ENCODE measurements at regions not wholly inside any gene's neighbourhood (a gene's known extent, or its start where the extent isn't known, plus 50 kb on each side); places are given as distances from the start of the nearest gene placed in this dataset.

DNA sequence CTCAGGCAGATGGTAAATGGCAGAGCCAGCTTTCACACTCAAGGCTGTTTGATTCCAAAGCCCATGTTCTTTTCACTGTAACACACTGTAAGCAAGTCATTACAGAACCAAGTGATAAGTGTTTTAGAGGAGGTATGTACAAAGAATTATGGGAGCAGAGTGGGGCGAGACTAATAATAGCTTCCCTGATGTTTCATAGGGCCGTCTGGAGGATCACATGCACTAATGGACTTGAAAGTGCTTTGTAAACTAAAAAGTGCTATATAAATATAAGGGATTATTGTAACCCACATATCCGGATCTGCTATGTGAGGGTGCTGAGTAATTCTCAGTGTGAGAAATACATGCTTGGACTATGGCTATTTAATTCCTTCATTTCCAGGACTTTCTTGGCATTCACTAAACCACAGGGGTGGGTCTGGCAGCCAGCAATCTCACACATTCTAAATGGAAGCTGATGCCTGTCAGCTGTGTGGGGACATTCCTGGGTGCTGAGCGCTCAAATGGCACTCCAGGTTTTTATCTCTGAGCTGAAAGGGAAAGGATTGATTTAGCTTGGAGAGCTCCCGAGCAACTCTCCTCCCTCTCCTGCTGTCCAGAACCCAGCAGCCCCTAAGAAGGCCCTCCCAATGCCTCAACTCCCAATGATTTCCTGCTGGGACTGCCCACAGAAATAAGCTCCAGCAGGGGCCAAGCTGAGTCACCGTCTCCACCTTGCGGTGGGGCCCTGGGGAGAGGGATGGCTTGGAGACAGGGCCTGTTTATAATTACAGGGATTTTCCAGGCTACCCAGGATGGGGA is 222.8 kb downstream of the SOX11 start:
- no peak for DNase-seq (ENCODE audit: low read depth)

DNA sequence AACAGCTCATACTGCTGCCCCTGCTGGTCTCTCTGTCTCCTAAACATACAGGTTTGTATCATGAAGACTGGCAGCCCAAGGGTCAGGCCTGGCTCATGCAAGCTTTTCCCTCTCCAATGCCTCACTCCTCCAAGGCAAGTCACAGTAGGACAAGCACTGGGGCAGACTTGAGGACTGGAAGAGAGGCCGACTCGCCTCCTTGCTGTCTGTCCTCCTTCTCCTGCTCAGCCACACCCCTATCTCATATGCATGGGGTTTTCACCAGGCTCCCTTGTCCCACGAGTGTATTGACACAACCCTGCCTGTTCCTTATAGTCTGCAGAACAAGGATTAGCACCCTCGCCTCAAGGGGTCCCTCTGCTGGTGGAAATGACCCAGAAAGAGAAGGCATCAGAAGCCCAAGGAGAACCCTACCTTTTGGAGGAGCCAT is 223.7 kb downstream of the SOX11 start:
- no peak for DNase-seq (ENCODE audit: low read depth)

DNA sequence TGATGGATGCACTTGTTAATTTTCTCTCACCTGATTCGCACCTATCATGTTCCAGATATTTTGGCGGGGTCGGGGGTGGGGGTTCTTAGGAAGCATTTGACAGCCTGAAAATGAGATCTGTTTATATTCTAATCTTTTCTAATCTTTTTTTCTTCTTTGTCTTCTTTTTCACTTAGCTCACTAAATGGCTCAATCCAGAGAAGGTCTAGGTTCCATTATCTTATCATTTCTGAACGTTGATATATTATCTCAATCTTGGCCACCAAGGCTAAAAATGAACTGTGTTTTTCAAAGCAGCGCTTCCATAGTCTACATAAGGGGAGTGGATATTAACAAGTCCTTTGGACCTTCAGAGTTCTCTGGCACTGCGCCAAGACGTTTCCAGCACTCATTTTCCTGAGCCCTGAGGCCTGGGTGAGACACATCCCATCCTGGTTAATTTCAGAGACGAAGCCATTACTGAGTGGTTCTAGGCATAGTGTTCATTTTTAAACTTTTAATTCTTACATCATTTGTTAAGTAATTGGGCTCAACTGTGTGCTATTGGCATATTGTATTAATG is 229.0 kb downstream of the SOX11 start:
- DNase-seq (ENCODE audit: low read depth), result no peak

DNA sequence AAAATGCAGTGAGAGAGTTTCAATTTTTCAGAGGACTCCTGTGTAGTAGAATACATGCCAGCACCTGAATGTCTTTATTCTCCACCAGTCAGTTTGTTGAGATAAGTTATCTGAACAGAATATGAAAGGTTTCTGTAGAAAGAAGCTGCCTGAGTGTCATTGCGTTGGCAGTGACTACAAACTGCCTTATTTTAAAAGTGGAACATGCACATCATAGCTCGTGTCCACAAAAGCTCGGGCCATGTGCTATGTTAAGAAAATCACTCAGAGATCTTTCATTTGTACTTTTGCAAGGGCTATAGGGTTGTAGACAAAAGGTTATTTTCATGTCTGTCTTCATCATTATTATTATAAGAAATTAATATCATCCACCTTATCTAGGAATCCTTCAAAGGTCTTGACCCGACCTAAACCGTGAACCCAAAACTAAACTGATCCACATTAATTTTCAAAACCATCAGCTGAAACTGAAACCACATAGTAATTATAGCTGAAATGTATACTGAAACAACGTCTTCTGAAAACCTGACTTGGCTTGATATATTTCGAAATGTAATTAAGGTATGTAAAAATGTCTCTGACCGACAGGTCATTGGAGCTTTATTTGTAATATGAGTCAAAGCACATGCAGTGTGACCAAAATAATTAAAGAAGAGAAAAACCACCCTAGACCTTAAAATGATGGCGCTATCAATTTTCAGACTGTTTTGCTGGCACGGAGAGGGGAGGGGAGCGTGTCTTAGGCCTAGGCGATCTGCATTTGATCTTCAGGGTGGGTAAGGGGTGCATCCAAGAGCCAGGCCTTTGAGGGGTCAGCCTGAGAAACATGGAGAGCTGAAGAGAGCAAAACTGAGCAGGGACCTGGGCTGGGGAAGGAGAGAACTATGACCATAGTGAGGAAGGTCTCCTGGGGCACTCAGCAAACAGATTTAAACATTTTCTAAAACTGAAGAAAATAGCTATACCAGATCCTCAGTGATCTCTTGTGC is 232.1 kb downstream of the SOX11 start:
- no peak for DNase-seq (ENCODE audit: low read depth)

DNA sequence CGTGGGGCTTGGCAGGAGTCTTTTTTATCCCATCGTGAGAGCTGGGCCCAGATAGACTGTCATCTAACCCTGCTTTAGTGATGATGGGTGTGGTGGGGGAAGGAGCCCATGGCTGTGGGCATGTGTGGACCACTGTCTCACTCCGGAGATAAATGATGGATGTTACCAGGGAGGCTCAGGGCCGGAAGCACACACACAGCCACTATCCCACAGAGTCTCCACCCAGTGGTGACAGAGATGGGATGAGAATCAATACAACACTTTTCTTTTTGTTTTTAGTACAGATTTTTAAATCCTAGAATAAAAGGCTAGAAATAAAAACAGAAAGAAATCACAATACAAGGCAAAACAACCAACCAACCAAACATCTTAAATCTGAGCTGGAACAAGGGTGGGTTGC is 233.4 kb downstream of the SOX11 start:
- no peak for DNase-seq (ENCODE audit: low read depth)

DNA sequence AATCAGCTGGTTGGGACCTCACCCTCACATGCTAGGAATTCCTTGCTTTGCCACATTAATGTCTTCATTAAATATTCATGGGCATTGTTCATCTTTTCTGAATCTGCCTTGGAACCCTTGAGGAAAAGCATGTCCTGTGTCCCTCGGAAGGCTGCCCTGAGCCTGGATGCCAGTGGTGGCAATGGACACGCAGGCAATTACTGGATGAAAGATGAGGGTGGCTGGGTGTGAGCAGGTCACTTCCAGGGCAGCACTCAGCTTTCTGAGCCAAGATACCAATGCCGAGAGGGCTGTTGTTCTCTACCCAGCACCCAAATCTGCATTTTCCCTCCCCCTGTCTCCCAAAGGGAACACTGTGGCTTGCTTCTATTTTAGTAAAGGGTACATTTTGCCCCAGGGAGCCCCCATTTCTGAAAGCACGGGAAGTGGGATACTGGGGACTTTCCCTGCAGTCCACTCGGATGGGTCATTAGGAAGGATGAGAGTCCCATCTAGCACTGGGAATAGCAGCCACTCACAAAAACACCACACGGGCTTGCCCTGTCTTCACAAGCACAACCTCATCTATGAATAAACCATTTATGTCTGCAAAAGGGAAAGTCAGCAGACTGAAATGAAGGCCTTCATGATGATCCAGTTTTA is 234.8 kb downstream of the SOX11 start:
- DNase-seq (ENCODE audit: low read depth), result no peak

DNA sequence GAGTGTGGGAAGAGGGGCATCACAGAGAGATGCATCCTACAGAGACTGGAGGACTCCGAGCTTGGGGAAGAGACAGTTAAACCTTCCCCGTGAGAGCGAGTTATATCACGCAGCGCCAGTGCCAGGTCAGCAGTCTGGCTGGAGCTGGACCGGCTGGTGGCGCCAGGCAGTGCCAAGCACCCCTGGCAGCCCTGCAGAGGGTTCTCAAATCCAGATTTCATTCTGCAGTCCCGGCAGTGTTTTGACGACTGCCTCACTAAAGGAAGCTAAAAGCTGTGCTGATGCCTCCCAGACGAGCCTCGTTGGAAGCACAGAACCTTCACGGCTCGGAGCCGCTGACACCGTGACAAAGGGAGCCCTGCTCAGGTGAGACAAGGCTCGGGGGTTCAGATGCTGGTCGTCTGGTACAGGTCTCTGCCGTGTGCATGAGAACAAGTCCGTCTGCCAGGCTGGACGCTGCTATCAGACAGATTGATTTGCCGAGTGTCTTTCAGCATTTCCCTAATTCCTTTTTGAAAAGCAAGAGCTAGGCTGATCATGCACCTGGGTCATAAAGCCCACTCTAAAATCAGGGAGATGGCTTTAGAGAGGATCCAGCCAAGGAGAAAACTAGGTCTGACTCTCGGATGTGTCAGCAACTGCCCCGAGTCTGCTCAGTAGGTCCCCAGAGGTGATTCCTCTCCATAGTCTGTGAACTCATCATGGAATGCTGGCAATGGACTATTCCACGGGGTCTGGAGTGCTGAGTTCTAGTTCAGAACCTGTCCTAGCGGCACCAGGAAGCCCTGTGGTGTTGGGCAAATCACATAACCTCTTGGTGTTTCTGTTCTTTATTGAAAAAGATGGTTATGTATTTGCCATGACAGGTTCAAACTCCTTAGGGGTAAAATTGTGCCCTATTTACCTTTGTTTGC is 240.6 kb downstream of the SOX11 start:
- DNase-seq (ENCODE audit: low read depth), result no peak

DNA sequence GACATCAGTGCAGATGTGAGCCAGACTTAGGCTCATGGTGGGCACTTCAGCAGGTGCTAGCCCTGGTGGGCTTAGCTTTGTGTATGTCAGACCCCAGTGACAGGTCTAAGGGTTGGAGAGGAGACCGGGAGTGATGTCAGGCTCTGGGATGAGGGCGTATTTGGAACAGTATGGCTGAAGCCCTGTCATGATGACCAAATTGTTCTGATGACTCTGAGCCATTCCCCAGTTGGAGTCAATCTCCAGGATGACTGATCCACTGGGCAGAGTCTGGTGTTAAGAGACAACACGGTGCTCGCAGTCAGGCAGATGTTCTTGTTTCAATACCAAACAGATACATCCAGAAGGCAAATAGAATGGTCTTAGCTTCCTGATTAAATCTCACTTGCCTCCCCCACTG is 241.5 kb downstream of the SOX11 start:
- DNase-seq (ENCODE audit: low read depth), result no peak

DNA sequence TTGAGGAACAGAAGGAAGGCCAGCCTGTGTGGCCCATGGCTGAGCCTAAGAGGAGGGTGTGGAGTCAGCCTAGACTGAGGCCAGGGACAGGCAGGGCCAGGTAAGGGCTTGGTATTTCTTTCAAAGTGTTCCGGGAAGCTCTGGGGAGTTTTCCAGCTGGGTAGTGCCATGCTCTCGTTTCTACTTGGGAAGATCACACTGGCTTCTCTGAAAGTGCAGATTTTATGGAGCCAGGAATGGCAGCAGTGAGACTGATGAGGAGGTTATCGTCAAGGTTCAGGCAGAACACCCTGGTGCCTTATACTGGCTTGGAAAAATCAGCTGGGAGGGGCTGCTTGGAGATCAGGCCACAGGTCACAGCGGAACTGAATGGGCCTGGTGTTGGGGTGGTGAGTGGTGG is 245.1 kb downstream of the SOX11 start:
- no peak for DNase-seq (ENCODE audit: low read depth)

DNA sequence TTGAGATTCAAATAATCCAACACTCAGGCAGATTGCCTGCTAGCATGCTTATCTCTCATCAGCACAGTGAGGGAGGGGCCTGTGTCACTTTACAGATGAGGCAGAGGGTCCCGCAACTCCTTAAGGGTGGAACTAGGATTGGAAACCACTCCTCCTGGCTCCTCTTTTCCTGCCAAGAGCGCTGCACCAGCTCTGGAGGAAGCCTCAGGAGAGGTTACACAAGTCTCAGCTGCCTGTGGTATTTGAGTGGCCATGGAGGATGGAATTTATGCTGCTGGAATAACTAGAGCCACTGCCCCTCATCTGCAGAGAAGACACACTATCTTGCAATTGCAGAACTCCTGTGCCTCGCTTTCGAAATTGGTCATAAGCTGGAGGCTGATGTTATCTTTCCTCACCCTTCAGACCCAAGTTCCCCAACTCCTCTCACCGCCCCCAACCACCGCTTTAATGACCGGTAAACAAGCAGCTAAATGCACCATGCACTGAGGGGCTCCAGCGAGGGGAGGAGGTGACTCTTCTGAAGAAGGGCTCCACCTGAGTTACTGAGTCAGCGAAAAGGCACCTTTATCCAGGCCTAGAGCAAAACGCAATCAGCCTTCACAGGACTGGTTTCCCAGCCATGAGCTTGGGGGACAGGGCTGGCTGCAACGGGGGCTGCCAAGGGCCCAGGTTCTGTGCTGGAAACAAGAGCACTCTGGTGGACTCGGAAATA is 245.8 kb downstream of the SOX11 start:
- no peak for DNase-seq (ENCODE audit: low read depth)

DNA sequence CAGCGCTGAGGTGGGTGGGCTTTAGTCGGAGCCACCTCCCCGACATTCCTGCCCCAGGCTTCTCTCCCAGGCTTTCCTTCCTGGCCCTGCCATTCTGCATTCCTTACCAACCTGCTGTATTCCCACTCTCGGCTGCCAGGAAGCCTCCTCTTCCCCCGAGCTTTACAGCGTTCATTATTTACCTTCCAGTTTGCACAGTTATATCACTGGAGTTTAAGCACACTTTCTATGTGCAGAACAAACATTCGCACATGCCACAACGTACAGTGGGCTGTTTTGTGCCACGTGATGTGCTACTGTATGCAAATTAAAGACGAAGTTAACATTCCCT is 246.3 kb downstream of the SOX11 start:
- no peak for DNase-seq (ENCODE audit: low read depth)

DNA sequence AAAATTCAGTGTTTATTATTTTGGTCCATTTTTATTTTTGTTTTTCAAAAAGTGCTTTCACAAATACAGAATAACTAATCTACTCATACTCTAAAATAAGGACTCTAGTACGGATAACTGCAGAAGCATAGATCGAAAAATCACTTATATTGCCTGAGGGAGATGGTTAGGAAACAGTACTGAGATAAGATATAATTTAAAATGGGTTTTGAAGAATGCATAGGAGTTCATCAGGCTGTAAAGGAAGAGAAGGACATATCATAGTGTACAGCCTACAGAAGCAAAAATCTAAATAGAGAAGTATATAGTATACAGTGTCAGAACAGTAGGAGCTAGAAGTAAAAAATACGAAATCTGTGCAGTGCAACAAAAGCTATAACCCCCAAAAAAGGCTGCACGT is 247.4 kb downstream of the SOX11 start:
- DNase-seq (ENCODE audit: low read depth), result no peak

DNA sequence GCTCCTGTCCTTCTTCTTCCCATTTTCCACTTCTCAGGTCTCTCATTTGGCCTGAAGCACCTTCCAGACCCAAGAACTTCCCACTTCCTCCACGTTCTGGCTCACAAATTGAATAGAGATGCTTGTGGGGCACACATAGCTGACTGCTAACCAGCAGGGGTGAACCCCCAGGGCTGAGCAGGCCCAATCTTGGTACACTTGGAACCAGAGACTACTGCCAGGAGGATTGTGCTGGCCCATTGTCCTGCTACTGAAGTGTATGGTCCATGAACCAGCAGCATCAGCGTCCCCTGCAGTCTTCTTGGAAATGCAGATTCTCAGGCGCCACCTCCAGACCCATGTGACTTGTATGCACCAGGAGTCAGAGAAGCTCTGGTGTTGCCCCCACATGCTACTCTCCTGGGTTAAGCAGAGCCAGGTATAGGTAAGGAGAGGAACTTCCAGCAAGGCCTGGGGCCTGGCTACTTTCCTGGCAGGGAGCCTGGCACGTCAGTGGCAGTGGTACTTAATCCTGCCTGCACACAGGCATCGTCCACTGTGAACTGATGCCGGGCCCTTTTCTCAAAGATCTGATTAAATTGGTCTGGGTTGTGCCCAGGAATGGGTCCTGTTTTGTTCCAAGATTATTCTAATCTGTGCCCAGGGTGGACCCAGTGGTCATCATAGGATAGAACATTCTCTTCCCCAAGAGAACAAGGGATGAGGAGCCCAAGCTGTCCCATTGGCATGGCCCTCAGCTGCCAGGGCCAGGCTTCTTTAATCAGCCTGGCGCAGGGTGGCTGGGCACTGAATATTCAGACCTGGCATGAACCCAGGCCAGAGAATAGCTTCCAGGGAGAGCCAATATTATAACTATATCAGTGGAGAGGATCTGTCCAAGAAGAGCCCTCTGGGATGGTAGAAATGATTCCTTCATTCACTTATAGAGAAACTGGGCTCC is 248.7 kb downstream of the SOX11 start:
- no peak for DNase-seq (ENCODE audit: low read depth)

DNA sequence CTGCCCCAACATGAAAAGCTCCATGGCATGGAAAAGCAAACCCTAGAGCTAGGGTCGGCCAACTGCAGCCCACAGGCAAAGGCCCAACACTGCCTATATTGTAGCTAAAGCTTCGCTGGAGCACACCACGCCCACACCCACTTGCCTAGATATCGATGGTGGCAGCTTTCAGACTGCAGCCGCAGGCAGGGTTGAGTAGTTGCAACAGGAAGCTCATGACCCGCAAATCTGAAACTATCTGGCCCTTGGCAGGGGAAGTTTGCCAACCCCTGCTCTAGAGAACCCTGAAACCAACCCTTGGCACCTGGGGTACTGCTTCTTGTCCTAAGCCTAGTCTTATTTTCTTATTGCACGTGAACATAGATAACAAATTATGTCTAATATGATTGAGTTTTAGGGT is 250.0 kb downstream of the SOX11 start:
- DNase-seq (ENCODE audit: low read depth), result no peak

DNA sequence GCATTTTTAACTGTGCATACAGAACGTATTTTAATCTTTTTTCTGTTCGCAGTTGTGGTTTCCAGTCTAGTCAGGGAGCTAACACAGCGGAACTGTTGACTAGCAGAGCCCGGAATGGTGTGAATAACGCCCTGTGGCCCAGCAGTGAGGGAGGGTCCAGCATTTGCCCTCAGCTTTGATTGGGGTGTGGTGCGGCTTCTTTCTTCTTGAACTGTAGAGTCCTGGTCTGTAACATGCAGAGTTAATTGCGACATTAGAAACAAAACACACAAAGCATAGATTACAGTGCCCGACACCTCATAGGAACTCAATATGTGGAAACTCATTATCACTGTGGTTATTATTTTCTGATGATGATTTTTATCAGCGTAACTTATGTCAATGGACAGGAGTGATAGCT is 253.6 kb downstream of the SOX11 start:
- DNase-seq (ENCODE audit: low read depth), result no peak

DNA sequence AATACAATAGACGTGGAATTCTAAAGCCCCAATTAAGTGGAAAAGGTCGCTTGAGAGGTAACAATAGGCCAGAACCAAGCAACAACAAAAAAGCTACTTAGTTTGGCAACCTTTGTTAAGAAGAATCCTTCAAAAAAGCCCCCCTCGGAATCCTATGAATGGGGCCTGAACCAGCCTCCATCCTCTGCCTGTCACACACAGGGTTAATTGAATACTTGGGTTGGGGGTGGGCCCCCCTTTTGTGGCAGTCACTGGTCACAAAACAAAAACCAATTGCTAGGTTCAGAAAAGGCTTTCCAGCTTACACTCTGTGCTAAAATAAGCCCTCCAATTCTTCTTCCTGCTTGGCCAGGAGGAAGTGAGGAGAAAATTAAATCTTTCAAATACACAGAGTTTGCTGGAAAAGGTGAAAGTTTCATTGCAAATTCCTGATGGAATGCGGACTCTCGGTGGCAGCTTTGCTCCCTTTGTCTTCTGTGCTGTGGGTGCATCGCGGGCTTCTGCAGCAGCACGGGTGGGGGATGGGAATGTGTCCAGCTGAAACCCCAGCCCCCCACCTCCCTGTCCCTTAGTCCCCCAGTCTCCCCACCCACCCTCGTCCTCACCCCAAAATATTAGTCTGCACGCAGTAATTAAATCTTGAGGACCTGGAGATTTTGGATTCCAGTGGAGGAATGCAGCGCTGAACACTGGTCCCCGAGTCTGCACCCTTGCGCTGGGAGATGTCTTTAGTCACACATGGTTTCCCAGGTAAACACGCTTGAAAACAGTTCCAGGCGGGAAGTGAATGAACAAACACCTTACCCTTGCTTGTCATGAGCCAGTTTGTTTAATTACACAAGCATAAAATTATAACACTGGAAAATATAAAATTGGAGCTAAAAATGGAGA is 254.3 kb downstream of the SOX11 start:
- DNase-seq (ENCODE audit: low read depth), result no peak

DNA sequence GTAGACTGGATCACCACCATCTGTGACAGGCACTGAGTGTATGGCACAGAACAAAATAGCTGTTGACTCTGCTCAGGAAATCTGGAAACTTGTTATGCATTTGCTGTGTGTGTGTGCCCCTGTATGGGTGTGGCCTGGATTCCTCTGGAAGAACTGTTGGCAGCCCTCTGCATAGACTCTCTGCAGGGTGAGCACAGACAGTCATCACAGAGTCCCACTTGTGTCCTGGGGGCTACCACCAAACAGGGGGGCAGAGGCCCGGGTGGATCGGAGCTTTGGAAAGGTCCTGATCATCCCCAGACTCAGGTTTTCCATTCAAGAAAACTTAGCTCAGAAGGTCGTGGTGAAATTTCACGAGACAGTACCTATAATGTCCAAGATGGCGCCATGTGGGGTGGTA is 258.6 kb downstream of the SOX11 start:
- DNase-seq (ENCODE audit: low read depth), result no peak

DNA sequence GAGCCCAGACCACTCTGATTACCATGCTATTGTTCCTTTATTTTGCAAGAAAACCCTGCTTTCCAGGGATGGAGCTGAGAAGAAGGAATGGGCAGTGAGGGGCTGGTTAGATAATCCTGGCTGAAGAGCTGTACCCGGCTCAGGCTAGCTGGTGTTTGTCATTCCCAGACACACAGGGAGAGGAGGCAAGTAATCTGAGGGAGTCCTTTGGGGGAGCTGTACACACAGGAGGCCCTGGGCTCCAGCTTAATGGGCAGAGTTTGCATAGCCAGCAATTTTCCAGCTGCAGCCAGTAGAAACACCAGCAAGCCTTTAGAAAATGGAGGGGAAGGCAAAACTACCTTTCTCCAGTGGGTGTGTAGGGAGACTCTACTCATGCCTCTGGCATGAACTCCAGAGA is 259.3 kb downstream of the SOX11 start:
- DNase-seq (ENCODE audit: low read depth), result no peak
